ENCODE measurements at regions not wholly inside any gene's neighbourhood (a gene's known extent, or its start where the extent isn't known, plus 50 kb on each side); places are given as distances from the start of the nearest gene placed in this dataset.

DNA sequence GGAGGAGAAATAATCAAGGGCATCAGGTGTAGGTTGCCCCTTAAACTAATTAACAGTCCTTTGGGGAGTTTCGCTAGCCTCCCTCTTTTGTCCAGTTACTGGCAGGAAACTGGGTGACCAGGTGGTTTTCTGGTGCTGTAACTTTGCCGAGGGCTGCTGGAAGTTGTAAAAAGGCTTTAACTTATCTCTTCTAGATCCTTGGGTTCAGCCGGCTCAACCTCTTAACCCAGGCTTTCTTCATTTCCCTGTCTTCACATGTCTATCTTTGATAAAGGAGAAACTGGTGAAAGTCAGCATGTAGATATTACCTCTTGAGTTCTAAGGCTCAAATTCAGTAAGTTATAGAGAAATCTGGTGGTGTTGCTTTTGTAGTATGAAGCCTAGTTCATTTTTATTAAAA is 289.7 kb upstream of the NRIP1 start (continued):
- TF ChIP-seq ZNF462 (CRISPR knock-in tag; IDR thresholded peaks at IDR 0.05), result no peak
- TF ChIP-seq EZH2 (IDR thresholded peaks at IDR 0.05; ENCODE audit: low read depth, unreplicated experiment), result no peak
- no peak for TF ChIP-seq POLR2AphosphoS5 (IDR thresholded peaks at IDR 0.05; ENCODE audit: low read depth)

GRCh38 chr21:15355066-15355465 is 290.3 kb upstream of the NRIP1 start:
- Mint-ChIP-seq H3K27me3 (ENCODE audit: insufficient read depth, low read depth, poor library complexity) (no peaks in the 10 kb centered on the region), H3K9me3 (no peaks in the 10 kb centered on the region), H3K27ac (no peak overlapping the region; the same call in 1 of the 2 replicates), H3K36me3 (ENCODE audit: low read depth) (no peaks in the 10 kb centered on the region), H3K4me3 (no peak overlapping the region), H3K4me1 (peaks cover 6% of the 10 kb centered on the region; the same call in 1 of the 3 replicates)
- ATAC-seq, result no peak
- Histone ChIP-seq H4K20me1 (replicated peaks; ENCODE audit: insufficient read depth) (no peaks in the 10 kb centered on the region), H3K4me2 (no peak overlapping the region), H2AFZ (peak overlapping the region; percentile 75), H3K4me1 (ENCODE audit: insufficient read depth) (no peaks in the 10 kb centered on the region), H3F3A (replicated peaks; ENCODE audit: low read depth) (no peaks in the 10 kb centered on the region), H3K9me2 (ENCODE audit: insufficient read depth) (peaks cover 4% of the 10 kb centered on the region; the same call in 1 of the 2 replicates), H3K36me3 (ENCODE audit: insufficient read depth) (no peaks in the 10 kb centered on the region), H3K4me3 (no peak overlapping the region), H3K27ac (ENCODE audit: low read depth) (no peak overlapping the region), H3K79me2 (replicated peaks; ENCODE audit: insufficient read depth) (no peaks in the 10 kb centered on the region), H3K27me3 (ENCODE audit: insufficient read depth) (no peaks in the 10 kb centered on the region)
- no peak for DNase-seq (ENCODE audit: low spot score)
- TF ChIP-seq ZNF331 (CRISPR knock-in tag; IDR thresholded peaks at IDR 0.05; ENCODE audit: low read depth), result no peak
- TF ChIP-seq POLR2AphosphoS5 (IDR thresholded peaks at IDR 0.05; ENCODE audit: low read depth), result no peak
- TF ChIP-seq, protein P1, sequence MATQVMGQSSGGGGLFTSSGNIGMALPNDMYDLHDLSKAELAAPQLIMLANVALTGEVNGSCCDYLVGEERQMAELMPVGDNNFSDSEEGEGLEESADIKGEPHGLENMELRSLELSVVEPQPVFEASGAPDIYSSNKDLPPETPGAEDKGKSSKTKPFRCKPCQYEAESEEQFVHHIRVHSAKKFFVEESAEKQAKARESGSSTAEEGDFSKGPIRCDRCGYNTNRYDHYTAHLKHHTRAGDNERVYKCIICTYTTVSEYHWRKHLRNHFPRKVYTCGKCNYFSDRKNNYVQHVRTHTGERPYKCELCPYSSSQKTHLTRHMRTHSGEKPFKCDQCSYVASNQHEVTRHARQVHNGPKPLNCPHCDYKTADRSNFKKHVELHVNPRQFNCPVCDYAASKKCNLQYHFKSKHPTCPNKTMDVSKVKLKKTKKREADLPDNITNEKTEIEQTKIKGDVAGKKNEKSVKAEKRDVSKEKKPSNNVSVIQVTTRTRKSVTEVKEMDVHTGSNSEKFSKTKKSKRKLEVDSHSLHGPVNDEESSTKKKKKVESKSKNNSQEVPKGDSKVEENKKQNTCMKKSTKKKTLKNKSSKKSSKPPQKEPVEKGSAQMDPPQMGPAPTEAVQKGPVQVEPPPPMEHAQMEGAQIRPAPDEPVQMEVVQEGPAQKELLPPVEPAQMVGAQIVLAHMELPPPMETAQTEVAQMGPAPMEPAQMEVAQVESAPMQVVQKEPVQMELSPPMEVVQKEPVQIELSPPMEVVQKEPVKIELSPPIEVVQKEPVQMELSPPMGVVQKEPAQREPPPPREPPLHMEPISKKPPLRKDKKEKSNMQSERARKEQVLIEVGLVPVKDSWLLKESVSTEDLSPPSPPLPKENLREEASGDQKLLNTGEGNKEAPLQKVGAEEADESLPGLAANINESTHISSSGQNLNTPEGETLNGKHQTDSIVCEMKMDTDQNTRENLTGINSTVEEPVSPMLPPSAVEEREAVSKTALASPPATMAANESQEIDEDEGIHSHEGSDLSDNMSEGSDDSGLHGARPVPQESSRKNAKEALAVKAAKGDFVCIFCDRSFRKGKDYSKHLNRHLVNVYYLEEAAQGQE (IDR thresholded peaks at IDR 0.05; ENCODE audit: unreplicated experiment), result no peak
- no peak for TF ChIP-seq STAT1 (IDR thresholded peaks at IDR 0.05; ENCODE audit: unreplicated experiment)
- TF ChIP-seq EZH2 (IDR thresholded peaks at IDR 0.05; ENCODE audit: low read depth, unreplicated experiment), result no peak
- TF ChIP-seq ZNF462 (CRISPR knock-in tag; IDR thresholded peaks at IDR 0.05), result no peak

Measured in GM23338 (cell line).